ENCODE measurements at regions not wholly inside any gene's neighbourhood (a gene's known extent, or its start where the extent isn't known, plus 50 kb on each side); places are given as distances from the start of the nearest gene placed in this dataset.
"Not testable (repeated sequence)": the region's sequence is repeated elsewhere in the genome, so short reads cannot be mapped to it uniquely, and the experiment has no call there.

DNA sequence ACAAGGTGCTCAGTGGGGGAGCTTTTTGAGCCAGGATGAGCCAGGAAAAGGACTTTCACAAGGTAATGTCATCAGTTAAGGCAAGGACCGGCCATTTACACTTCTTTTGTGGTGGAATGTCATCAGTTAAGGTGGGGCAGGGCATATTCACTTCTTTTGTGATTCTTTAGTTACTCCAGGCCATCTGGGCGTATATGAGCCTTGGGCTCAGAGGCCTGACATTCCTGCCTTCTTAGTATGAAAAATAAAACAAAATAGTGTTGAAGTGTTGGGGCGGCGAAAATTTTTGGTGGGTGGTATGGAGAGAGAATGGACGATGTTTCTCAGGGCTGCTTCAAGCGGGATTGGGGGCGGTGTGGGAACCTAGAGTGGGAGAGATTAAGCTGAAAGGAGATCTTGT, 451.4 kb downstream of the SHISA9 start:
- TF ChIP-seq, protein P1, sequence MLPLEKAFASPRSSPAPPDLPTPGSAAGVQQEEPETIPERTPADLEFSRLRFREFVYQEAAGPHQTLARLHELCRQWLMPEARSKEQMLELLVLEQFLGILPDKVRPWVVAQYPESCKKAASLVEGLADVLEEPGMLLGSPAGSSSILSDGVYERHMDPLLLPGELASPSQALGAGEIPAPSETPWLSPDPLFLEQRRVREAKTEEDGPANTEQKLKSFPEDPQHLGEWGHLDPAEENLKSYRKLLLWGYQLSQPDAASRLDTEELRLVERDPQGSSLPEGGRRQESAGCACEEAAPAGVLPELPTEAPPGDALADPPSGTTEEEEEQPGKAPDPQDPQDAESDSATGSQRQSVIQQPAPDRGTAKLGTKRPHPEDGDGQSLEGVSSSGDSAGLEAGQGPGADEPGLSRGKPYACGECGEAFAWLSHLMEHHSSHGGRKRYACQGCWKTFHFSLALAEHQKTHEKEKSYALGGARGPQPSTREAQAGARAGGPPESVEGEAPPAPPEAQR (tag by site-specific recombination; IDR thresholded peaks at IDR 0.05) = not testable (repeated sequence)
- TF ChIP-seq, protein P2, sequence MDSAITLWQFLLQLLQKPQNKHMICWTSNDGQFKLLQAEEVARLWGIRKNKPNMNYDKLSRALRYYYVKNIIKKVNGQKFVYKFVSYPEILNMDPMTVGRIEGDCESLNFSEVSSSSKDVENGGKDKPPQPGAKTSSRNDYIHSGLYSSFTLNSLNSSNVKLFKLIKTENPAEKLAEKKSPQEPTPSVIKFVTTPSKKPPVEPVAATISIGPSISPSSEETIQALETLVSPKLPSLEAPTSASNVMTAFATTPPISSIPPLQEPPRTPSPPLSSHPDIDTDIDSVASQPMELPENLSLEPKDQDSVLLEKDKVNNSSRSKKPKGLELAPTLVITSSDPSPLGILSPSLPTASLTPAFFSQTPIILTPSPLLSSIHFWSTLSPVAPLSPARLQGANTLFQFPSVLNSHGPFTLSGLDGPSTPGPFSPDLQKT (IDR thresholded peaks at IDR 0.05; ENCODE audit: borderline replicate concordance, low read depth, low read length) = not testable (repeated sequence)
- TF ChIP-seq, protein P3, sequence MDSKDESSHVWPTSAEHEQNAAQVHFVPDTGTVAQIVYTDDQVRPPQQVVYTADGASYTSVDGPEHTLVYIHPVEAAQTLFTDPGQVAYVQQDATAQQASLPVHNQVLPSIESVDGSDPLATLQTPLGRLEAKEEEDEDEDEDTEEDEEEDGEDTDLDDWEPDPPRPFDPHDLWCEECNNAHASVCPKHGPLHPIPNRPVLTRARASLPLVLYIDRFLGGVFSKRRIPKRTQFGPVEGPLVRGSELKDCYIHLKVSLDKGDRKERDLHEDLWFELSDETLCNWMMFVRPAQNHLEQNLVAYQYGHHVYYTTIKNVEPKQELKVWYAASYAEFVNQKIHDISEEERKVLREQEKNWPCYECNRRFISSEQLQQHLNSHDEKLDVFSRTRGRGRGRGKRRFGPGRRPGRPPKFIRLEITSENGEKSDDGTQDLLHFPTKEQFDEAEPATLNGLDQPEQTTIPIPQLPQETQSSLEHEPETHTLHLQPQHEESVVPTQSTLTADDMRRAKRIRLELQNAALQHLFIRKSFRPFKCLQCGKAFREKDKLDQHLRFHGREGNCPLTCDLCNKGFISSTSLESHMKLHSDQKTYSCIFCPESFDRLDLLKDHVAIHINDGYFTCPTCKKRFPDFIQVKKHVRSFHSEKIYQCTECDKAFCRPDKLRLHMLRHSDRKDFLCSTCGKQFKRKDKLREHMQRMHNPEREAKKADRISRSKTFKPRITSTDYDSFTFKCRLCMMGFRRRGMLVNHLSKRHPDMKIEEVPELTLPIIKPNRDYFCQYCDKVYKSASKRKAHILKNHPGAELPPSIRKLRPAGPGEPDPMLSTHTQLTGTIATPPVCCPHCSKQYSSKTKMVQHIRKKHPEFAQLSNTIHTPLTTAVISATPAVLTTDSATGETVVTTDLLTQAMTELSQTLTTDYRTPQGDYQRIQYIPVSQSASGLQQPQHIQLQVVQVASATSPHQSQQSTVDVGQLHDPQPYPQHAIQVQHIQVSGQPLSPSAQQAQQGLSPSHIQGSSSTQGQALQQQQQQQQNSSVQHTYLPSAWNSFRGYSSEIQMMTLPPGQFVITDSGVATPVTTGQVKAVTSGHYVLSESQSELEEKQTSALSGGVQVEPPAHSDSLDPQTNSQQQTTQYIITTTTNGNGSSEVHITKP (tag by site-specific recombination; IDR thresholded peaks at IDR 0.05) = not testable (repeated sequence)
- TF ChIP-seq, protein P4, sequence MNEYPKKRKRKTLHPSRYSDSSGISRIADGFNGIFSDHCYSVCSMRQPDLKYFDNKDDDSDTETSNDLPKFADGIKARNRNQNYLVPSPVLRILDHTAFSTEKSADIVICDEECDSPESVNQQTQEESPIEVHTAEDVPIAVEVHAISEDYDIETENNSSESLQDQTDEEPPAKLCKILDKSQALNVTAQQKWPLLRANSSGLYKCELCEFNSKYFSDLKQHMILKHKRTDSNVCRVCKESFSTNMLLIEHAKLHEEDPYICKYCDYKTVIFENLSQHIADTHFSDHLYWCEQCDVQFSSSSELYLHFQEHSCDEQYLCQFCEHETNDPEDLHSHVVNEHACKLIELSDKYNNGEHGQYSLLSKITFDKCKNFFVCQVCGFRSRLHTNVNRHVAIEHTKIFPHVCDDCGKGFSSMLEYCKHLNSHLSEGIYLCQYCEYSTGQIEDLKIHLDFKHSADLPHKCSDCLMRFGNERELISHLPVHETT (tag by site-specific recombination; IDR thresholded peaks at IDR 0.05) = not testable (repeated sequence)
- TF ChIP-seq, protein P5, sequence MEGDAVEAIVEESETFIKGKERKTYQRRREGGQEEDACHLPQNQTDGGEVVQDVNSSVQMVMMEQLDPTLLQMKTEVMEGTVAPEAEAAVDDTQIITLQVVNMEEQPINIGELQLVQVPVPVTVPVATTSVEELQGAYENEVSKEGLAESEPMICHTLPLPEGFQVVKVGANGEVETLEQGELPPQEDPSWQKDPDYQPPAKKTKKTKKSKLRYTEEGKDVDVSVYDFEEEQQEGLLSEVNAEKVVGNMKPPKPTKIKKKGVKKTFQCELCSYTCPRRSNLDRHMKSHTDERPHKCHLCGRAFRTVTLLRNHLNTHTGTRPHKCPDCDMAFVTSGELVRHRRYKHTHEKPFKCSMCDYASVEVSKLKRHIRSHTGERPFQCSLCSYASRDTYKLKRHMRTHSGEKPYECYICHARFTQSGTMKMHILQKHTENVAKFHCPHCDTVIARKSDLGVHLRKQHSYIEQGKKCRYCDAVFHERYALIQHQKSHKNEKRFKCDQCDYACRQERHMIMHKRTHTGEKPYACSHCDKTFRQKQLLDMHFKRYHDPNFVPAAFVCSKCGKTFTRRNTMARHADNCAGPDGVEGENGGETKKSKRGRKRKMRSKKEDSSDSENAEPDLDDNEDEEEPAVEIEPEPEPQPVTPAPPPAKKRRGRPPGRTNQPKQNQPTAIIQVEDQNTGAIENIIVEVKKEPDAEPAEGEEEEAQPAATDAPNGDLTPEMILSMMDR (tag by site-specific recombination; IDR thresholded peaks at IDR 0.05) = not testable (repeated sequence)
- not testable (repeated sequence) for TF ChIP-seq ZNF664 (tag by site-specific recombination; IDR thresholded peaks at IDR 0.05); KLF1 (tag by site-specific recombination; IDR thresholded peaks at IDR 0.05); ZNF133 (tag by site-specific recombination; IDR thresholded peaks at IDR 0.05); ZNF530 (tag by site-specific recombination; IDR thresholded peaks at IDR 0.05; ENCODE audit: low read depth); SP2 (tag by site-specific recombination; IDR thresholded peaks at IDR 0.05); ZBTB21 (tag by site-specific recombination; IDR thresholded peaks at IDR 0.05)
